ENCODE measurements at regions not wholly inside any gene's neighbourhood (a gene's known extent, or its start where the extent isn't known, plus 50 kb on each side); places are given as distances from the start of the nearest gene placed in this dataset.

DNA sequence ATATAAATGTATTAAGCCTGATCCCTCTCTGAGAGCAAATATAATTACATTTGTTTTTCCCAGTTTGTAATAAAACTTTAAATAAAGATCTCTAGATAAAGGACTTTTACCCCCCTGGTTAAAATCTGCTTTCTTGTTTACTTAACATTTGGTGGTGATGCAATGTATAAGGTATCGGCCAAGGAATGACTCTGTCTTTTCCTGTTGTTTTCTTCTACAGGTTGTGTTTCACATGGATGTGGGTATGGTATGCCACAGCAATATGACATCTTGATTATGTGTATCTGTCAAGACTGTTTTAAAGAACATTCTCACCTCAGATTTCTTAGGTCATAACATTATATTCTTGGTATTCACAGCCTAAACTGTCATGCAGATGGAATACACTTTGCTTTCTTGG lies 210.6 kb upstream of the NOVA1 start:
- TF ChIP-seq TAF1 (IDR thresholded peaks at IDR 0.05; ENCODE audit: low read depth) (no peak), RAD21 (IDR thresholded peaks at IDR 0.05; ENCODE audit: low read depth) (no peak), YY1 (IDR thresholded peaks at IDR 0.05; ENCODE audit: low read depth) (no peak), EGR1 (IDR thresholded peaks at IDR 0.05) (no peak), FOXM1 (IDR thresholded peaks at IDR 0.05; ENCODE audit: borderline replicate concordance, low read depth) (no peak), CREB1 (IDR thresholded peaks at IDR 0.05; ENCODE audit: low read depth) (no peak), CEBPB (IDR thresholded peaks at IDR 0.05) (no peak), MAX (IDR thresholded peaks at IDR 0.05) (no peak)
